IMR-90 (cell line): ENCODE measurements at regions not wholly inside any gene's neighbourhood (a gene's known extent, or its start where the extent isn't known, plus 50 kb on each side); places are given as distances from the start of the nearest gene placed in this dataset.

ENCODE experiments used
- ATAC-seq: fragments of 200-7000 bp; cut with Tn5 transposase; 2 replicates; pipeline ENCODE4 v1.9.1; 2020; ENCODE audit warnings: low read depth, mild to moderate bottlenecking, moderate library complexity
- BruUV-seq: library from RNA; stranded (reverse); fragments of 400-500 nt; replicated peaks from 2 replicates; lab custom pipeline; 2021; lab: Mats Ljungman, UMichigan
- CTCF ChIA-PET: fragments of 300-600 bp; formaldehyde crosslinking; extraction: SDS; loops from one replicate; lab custom pipeline; 2021; ENCODE audit warnings: antibody characterized with exemption; lab: Yijun Ruan, JAX
- POLR2A ChIA-PET: fragments of 300-600 bp; sonication (Branson Sonifier 250); formaldehyde crosslinking; loops from one replicate; lab custom pipeline; 2022; ENCODE audit warnings: antibody characterized with exemption; ENCODE audit not compliant: unreplicated experiment; lab: Charles Lee
- DNase-seq: peaks from one replicate; pipeline ENCODE4 v3.0.0; 2013
- H2AFZ ChIP-seq: replicated peaks from 2 replicates; pipeline ENCODE3; 2013; ENCODE audit warnings: low read length, mild to moderate bottlenecking; ENCODE audit not compliant: poor library complexity
- H2AK5ac ChIP-seq: 2 replicates; pipeline ENCODE4 v1.6.1; 2013; ENCODE audit warnings: low read depth, low read length, inconsistent platforms
- H2AK9ac ChIP-seq: replicated peaks from 2 replicates; pipeline ENCODE3; 2013; ENCODE audit warnings: mild to moderate bottlenecking, low read depth, low read length, moderate library complexity; ENCODE audit not compliant: poor library complexity
- H2BK120ac ChIP-seq: 2 replicates; pipeline ENCODE4 v1.6.1; 2013; ENCODE audit warnings: low read depth, low read length, inconsistent platforms
- H2BK15ac ChIP-seq: 3 replicates; pipeline ENCODE4 v1.6.1; 2013; ENCODE audit warnings: low read depth, low read length, inconsistent platforms
- H2BK20ac ChIP-seq: 2 replicates; pipeline ENCODE4 v1.6.1; 2013; ENCODE audit warnings: low read depth, mild to moderate bottlenecking, inconsistent platforms, low read length, moderate library complexity
- H2BK5ac ChIP-seq: 2 replicates; pipeline ENCODE4 v1.6.1; 2013; ENCODE audit warnings: mild to moderate bottlenecking, low read depth, low read length, inconsistent platforms; ENCODE audit not compliant: poor library complexity, severe bottlenecking
- H3K14ac ChIP-seq: replicated peaks from 2 replicates; pipeline ENCODE4 v1.6.1; 2013; ENCODE audit warnings: low read depth, low read length, inconsistent platforms
- H3K18ac ChIP-seq: 2 replicates; pipeline ENCODE4 v1.6.1; 2013; ENCODE audit warnings: low read depth, low read length, control low read depth
- H3K23ac ChIP-seq: 2 replicates; pipeline ENCODE4 v1.6.1; 2013; ENCODE audit warnings: low read depth, low read length, inconsistent platforms
- H3K27ac ChIP-seq: 2 replicates; pipeline ENCODE4 v1.5.1; 2013; ENCODE audit warnings: mild to moderate bottlenecking, control low read depth, low read length; ENCODE audit not compliant: insufficient read depth
- H3K27me3 ChIP-seq: 2 replicates; pipeline ENCODE4 v1.6.1; 2013; ENCODE audit warnings: low read length; ENCODE audit not compliant: control insufficient read depth, insufficient read depth
- H3K36me3 ChIP-seq: 2 replicates; pipeline ENCODE4 v1.6.1; 2013; ENCODE audit warnings: low read length, mixed read lengths; ENCODE audit not compliant: control insufficient read depth, insufficient read depth
- H3K4ac ChIP-seq: 2 replicates; pipeline ENCODE4 v1.6.1; 2013; ENCODE audit warnings: low read depth, low read length, inconsistent platforms
- H3K4me1 ChIP-seq: 2 replicates; pipeline ENCODE4 v1.6.1; 2013; ENCODE audit warnings: low read length, mixed read lengths; ENCODE audit not compliant: control insufficient read depth, insufficient read depth
- H3K4me2 ChIP-seq: 2 replicates; pipeline ENCODE4 v1.6.1; 2013; ENCODE audit warnings: low read depth, mild to moderate bottlenecking, control low read depth, low read length, moderate library complexity
- H3K4me3 ChIP-seq: 2 replicates; pipeline ENCODE4 v1.5.1; 2013; ENCODE audit warnings: low read depth, mild to moderate bottlenecking, control low read depth, low read length, moderate library complexity; ENCODE audit not compliant: insufficient read depth
- H3K56ac ChIP-seq: 2 replicates; pipeline ENCODE4 v1.6.1; 2013; ENCODE audit warnings: low read length, inconsistent platforms; ENCODE audit not compliant: insufficient read depth; ENCODE audit errors: extremely low read depth
- H3K79me1 ChIP-seq, 2 experiments: 2 replicates each; pipeline ENCODE4 v1.6.1; 2013; ENCODE audit warnings: low read length in 2 of 2, inconsistent platforms in 1 of 2, low read depth in 1 of 2
- H3K9ac ChIP-seq: 2 replicates; pipeline ENCODE4 v1.6.1; 2013; ENCODE audit warnings: low read depth, low read length, control low read depth
- H3K9me1 ChIP-seq: 2 replicates; pipeline ENCODE4 v1.6.1; 2013; ENCODE audit warnings: low read length, inconsistent platforms; ENCODE audit not compliant: insufficient read depth
- H3K9me3 ChIP-seq: 2 replicates; pipeline ENCODE4 v1.6.1; 2013; ENCODE audit warnings: low read length; ENCODE audit not compliant: control insufficient read depth, insufficient read depth
- H4K20me1 ChIP-seq: 2 replicates; pipeline ENCODE4 v1.6.1; 2013; ENCODE audit warnings: low read length, inconsistent platforms; ENCODE audit not compliant: insufficient read depth
- H4K5ac ChIP-seq: 2 replicates; pipeline ENCODE4 v1.6.1; 2013; ENCODE audit warnings: mild to moderate bottlenecking, low read depth, low read length, control low read depth
- H4K8ac ChIP-seq, 2 experiments: 2 replicates each; pipeline ENCODE4 v1.6.1; 2013; ENCODE audit warnings: low read depth in 2 of 2, low read length in 2 of 2, control low read depth in 1 of 2, inconsistent platforms in 1 of 2
- H4K91ac ChIP-seq: 2 replicates; pipeline ENCODE4 v1.6.1; 2013; ENCODE audit warnings: low read depth, low read length, inconsistent platforms; ENCODE audit not compliant: insufficient read depth
- BHLHE40 ChIP-seq: fragments of 150-350 bp; IDR thresholded peaks from 2 replicates; pipeline ENCODE4 v1.6.1; 2016; ENCODE audit warnings: mild to moderate bottlenecking, low read depth, low read length
- CEBPB ChIP-seq: IDR thresholded peaks from 2 replicates; pipeline ENCODE4 v1.6.1; 2012; ENCODE audit warnings: low read depth, low read length, improper control_type of control experiment
- CHD1 ChIP-seq: IDR thresholded peaks from 2 replicates; pipeline ENCODE4 v1.6.1; 2012; ENCODE audit warnings: low read depth, low read length, improper control_type of control experiment
- CTCF ChIP-seq: conservative IDR thresholded peaks from 2 replicates; pipeline ENCODE4 v1.5.1; 2012; ENCODE audit warnings: mild to moderate bottlenecking, low read depth, low read length, improper control_type of control experiment
- FOS ChIP-seq: fragments of 150-350 bp; IDR thresholded peaks from 2 replicates; pipeline ENCODE4 v1.6.1; 2016; ENCODE audit warnings: low read depth, low read length
- MAFK ChIP-seq: IDR thresholded peaks from 2 replicates; pipeline ENCODE4 v1.6.1; 2012; ENCODE audit warnings: low read depth, low read length, improper control_type of control experiment
- MAZ ChIP-seq: IDR thresholded peaks from 2 replicates; pipeline ENCODE4 v1.6.1; 2012; ENCODE audit warnings: low read depth, mild to moderate bottlenecking, low read length, improper control_type of control experiment, moderate library complexity, borderline replicate concordance
- MXI1 ChIP-seq: IDR thresholded peaks from 2 replicates; pipeline ENCODE4 v1.6.1; 2012; ENCODE audit warnings: low read depth, mild to moderate bottlenecking, low read length, moderate library complexity, borderline replicate concordance
- NFE2L2 ChIP-seq: fragments of 150-350 bp; IDR thresholded peaks from 2 replicates; pipeline ENCODE4 v1.6.1; 2016; ENCODE audit warnings: low read depth, mild to moderate bottlenecking, low read length
- POLR2A ChIP-seq: IDR thresholded peaks from 2 replicates; pipeline ENCODE4 v1.6.1; 2012; ENCODE audit warnings: mild to moderate bottlenecking, low read depth, low read length
- RAD21 ChIP-seq: IDR thresholded peaks from 2 replicates; pipeline ENCODE4 v1.6.1; 2012; ENCODE audit warnings: low read length, improper control_type of control experiment
- RCOR1 ChIP-seq: IDR thresholded peaks from 2 replicates; pipeline ENCODE4 v1.6.1; 2012; ENCODE audit warnings: mild to moderate bottlenecking, low read length, improper control_type of control experiment; ENCODE audit not compliant: insufficient replicate concordance
- RFX5 ChIP-seq: IDR thresholded peaks from 2 replicates; pipeline ENCODE4 v1.8.0; 2012; ENCODE audit warnings: low read depth, mild to moderate bottlenecking, low read length, moderate library complexity
- SMC3 ChIP-seq: fragments of 150-350 bp; IDR thresholded peaks from 2 replicates; pipeline ENCODE4 v1.6.1; 2016; ENCODE audit warnings: low read depth, mild to moderate bottlenecking, antibody characterized with exemption, low read length, moderate library complexity
- WGBS, 2 experiments: methylation state at CpG; one replicate each; pipeline versions ENCODE4 v1.1.5 to v1.1.7; 2013; ENCODE audit warnings: missing lambda C conversion rate in 2 of 2; ENCODE audit not compliant: insufficient read length in 1 of 2; ENCODE audit errors: extremely low coverage in 2 of 2; 5-methylcytosine and 5-hydroxymethylcytosine counted together
- dilution Hi-C: fragments of 300-500 bp; cut with HindIII; formaldehyde crosslinking; loops from one replicate; pipeline ENCODE4 v1.14.3; 2018; ENCODE audit warnings: low sequenced_read_pairs; ENCODE audit not compliant: unreplicated experiment
- in situ Hi-C: fragments of 300-500 bp; cut with MboI; formaldehyde crosslinking; loops from 3 replicates; pipeline ENCODE4 v1.14.3; 2019; ENCODE audit warnings: low sequenced_read_pairs, inconsistent platforms, mixed read lengths
- intact Hi-C: fragments of 100-400 bp; cut with micrococcal nuclease; formaldehyde crosslinking; loops from 2 replicates; pipeline ENCODE4 v1.10.0; 2022
- TF ChIP-seq, protein P1 (sequence below): fragments of 150-350 bp; IDR thresholded peaks from 2 replicates; pipeline ENCODE4 v1.6.1; 2016; ENCODE audit warnings: low read depth, mild to moderate bottlenecking, low read length, moderate library complexity, borderline replicate concordance
- TF ChIP-seq, protein P2 (sequence below): fragments of 150-350 bp; IDR thresholded peaks from 2 replicates; pipeline ENCODE4 v1.6.1; 2017; ENCODE audit warnings: mild to moderate bottlenecking, antibody characterized with exemption, low read length, low read depth

DNA sequence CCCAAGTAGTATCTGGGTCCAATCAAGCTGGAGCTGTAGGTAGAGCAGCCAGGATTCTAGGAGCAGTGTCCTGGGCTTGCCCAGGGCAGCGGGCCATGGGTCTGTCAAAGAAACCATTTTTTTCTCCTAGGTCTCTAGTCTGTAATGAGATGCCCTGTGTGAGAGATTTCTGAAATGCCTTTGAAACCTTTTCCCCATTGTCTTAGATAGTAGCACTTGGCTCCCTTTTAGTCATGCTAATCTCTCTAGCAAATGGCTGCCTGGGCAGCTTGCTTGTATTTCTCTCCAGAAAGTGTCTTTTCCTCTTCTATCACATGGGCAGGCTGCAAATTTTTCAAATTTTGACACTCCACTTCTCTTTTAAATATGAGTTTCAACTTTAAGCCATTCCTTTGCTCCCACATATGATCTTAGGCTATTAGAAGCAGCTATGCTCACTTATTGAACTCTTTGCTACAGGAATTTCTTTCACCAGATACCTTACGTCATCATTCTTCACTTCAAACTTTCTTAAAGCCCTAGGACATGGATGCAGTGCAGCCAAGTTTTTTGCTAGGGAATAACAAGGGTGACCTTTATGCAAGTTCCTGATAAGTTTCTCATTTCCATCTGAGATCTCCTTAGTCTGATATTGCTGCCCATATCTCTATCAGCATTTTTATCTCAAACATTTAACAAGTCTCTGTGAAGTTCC is 890.2 kb upstream of the VRK2 start:
- Histone ChIP-seq H2BK120ac (no peak overlapping the region), H3K9me3 (peaks cover 5% of the 10 kb centered on the region; the same call in 1 of the 2 replicates), H3K4me3 (no peak overlapping the region), H4K20me1 (no peaks in the 10 kb centered on the region), H2AK9ac (no peak overlapping the region), H2BK5ac (no peak overlapping the region), H4K91ac (no peak overlapping the region), H3K56ac (no peak overlapping the region), H4K5ac (no peak overlapping the region), H2AK5ac (no peak overlapping the region), H3K27ac (no peak overlapping the region), H3K4me1 (no peaks in the 10 kb centered on the region), H3K9ac (no peak overlapping the region), H3K36me3 (no peaks in the 10 kb centered on the region), H3K4ac (no peak overlapping the region), H2BK15ac (no peak overlapping the region), H2BK20ac (no peak overlapping the region), H3K18ac (no peak overlapping the region), H3K9me1 (no peaks in the 10 kb centered on the region), H2AFZ (no peak overlapping the region), H3K14ac (no peak overlapping the region), H3K27me3 (no peaks in the 10 kb centered on the region), H3K4me2 (no peak overlapping the region), H3K79me1 (no peaks in the 10 kb centered on the region), H4K8ac (no peak overlapping the region), H3K23ac (no peak overlapping the region)
- DNase-seq, result no peak
- intact Hi-C loops, result no loop called here
- dilution Hi-C loops, result no loop called here
- ChIA-PET CTCF (no interaction called here), POLR2A (no interaction called here)
- in situ Hi-C loops, result no loop called here
- no CpG with 5 or more reads among the region's 2 CpGs for WGBS, 2 experiments
- TF ChIP-seq SMC3 (no peak), MXI1 (no peak), MAFK (no peak), RCOR1 (no peak), CHD1 (no peak), RAD21 (no peak), BHLHE40 (no peak), FOS (no peak), POLR2A (no peak), NFE2L2 (no peak), MAZ (no peak), CTCF (no peak), CEBPB (no peak), RFX5 (no peak)
- TF ChIP-seq, protein P1, sequence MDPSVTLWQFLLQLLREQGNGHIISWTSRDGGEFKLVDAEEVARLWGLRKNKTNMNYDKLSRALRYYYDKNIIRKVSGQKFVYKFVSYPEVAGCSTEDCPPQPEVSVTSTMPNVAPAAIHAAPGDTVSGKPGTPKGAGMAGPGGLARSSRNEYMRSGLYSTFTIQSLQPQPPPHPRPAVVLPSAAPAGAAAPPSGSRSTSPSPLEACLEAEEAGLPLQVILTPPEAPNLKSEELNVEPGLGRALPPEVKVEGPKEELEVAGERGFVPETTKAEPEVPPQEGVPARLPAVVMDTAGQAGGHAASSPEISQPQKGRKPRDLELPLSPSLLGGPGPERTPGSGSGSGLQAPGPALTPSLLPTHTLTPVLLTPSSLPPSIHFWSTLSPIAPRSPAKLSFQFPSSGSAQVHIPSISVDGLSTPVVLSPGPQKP, result no peak
- TF ChIP-seq, protein P2, sequence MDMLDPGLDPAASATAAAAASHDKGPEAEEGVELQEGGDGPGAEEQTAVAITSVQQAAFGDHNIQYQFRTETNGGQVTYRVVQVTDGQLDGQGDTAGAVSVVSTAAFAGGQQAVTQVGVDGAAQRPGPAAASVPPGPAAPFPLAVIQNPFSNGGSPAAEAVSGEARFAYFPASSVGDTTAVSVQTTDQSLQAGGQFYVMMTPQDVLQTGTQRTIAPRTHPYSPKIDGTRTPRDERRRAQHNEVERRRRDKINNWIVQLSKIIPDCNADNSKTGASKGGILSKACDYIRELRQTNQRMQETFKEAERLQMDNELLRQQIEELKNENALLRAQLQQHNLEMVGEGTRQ, result no peak
- ATAC-seq, result no peak
- BruUV-seq, result no TSS peak
